22Rv1 (cell line): ENCODE measurements at regions not wholly inside any gene's neighbourhood (a gene's known extent, or its start where the extent isn't known, plus 50 kb on each side); places are given as distances from the start of the nearest gene placed in this dataset.
A peak's percentile ranks its signal among the peaks of the same experiment; 100 is the strongest.

Source experiments
- H3K27ac ChIP-seq: fragments of 450-650 bp; 2 replicates; pipeline ENCODE4 v1.5.1; 2017
- CTCF ChIP-seq: fragments of 450-650 bp; IDR thresholded peaks from 2 replicates; pipeline ENCODE4 v1.5.1; 2017; ENCODE audit warnings: mild to moderate bottlenecking
- ZFX ChIP-seq: fragments of 450-650 bp; IDR thresholded peaks from 2 replicates; pipeline ENCODE4 v1.6.1; 2017; ENCODE audit warnings: antibody characterized with exemption, borderline replicate concordance

GRCh38 chr7:16991551-16991950, 109.8 kb upstream of the AGR3 start:
- no peak overlapping the region for H3K27ac ChIP-seq
- no peak for TF ChIP-seq CTCF
- TF ChIP-seq ZFX, result no peak

- no peak overlapping the region for H3K27ac ChIP-seq
- TF ChIP-seq CTCF (no peak), ZFX (no peak)
These were observed 111.8 kb upstream of the AGR3 start for GRCh38 chr7:16993543-16993942.

GRCh38 chr7:16998481-16999051, 116.8 kb upstream of the AGR3 start:
- H3K27ac ChIP-seq, result no peak overlapping the region
- TF ChIP-seq ZFX, result no peak

GRCh38 chr7:16999541-17000267, 117.9 kb upstream of the AGR3 start:
- TF ChIP-seq ZFX (no peak), CTCF (no peak)
- no peak overlapping the region for H3K27ac ChIP-seq

GRCh38 chr7:17005271-17005670, 123.5 kb upstream of the AGR3 start:
- no peak for TF ChIP-seq ZFX
- TF ChIP-seq CTCF, result no peak
- no peak overlapping the region for H3K27ac ChIP-seq

- TF ChIP-seq CTCF (no peak), ZFX (no peak)
These were observed 126.1 kb upstream of the AGR3 start for GRCh38 chr7:17007841-17008240.

GRCh38 chr7:17009007-17009719, 127.4 kb upstream of the AGR3 start:
- H3K27ac ChIP-seq, result no peak overlapping the region
- no peak for TF ChIP-seq ZFX
- TF ChIP-seq CTCF, result peak; percentile 72

More at GRCh38 chr7:17007841-17008240, 126.1 kb upstream of the AGR3 start:
- no peak overlapping the region for H3K27ac ChIP-seq
